ENCODE measurements at regions not wholly inside any gene's neighbourhood (a gene's known extent, or its start where the extent isn't known, plus 50 kb on each side); places are given as distances from the start of the nearest gene placed in this dataset.
"Not testable (repeated sequence)": the region's sequence is repeated elsewhere in the genome, so short reads cannot be mapped to it uniquely, and the experiment has no call there.

GRCh38 chr11:57047610-57048009 is 58.9 kb downstream of the OR5AK2 start:
- no peak for DNase-seq

- no peak for DNase-seq
Observed at GRCh38 chr11:57049749-57050148, 61.0 kb downstream of the OR5AK2 start.

DNA sequence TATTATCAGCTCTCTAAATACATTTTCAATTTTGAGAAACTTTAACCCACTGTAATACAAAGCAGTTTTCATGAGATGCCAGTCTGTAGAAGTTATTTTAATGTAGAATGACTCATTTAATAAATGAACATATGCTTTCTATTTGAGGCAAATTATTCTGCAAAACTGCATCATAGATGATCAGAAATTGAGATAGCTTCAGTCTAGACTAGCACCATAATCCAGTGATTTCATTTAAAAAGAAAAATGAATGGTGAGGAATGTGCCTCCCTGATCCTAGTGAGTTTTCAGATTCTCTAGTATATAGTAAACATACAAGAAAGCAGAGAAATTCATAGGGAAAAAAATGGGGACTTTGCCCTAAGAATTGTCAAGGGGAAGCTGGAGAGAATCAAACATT is 66.1 kb downstream of the OR5AK2 start:
- DNase-seq = no peak

DNA sequence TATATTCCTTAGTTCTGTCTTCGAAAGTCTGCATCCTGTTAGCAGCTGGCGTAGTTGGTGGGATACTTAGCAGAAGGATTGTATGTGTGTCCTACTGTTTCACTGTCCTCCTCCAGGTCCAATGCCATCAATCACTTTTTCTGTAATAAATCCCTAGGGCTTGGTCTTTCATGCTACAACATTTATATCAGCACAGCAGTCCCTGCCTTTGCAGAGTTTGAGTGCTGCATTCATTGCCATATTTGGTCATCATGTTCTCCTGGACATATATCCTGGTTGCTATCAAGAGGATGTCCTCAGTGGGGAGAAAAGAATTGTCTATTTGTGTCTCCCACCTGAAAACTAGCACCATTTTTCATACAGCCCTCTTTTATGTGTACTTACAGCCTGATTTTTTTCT is 67.0 kb downstream of the OR5AK2 start:
- DNase-seq = no peak

DNA sequence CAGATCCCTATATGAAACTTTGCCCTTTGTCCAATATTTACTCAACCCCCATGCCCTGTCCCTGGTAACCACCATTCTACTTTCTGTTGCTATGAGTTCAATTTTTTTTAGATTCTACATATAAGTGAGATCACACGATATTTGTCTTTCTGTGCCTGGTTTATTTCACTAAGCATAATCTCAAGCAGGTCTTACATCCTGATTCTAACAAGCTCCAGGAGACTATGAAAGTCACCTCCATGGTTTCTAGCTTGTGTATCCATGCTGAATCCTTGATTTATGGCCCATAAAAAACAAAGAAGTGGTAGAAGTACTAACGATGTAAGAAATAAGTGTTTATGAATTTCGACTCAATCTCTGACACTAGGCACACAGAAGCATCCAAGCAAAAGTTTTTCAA is 68.0 kb downstream of the OR5AK2 start:
- no peak for DNase-seq

- no peak for DNase-seq
Observed at GRCh38 chr11:57057561-57057960, 68.8 kb downstream of the OR5AK2 start.

DNA sequence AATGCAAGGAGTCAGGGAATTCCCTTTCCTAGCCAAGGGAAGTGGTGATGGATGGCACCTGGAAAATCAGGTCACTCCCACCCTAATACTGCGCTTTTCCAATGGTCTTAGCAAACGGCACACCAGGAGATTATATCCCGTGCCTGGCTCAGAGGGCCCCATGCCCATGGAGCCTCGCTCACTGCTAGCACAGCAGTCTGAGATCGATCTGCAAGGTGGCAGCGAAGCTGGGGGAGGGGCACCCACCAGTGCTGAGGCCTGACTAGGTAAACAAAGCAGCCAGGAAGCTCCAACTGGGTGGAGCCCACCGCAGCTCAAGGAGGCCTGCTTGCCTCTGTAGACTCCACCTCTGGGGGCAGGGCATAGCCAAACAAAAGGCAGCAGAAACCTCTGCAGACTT is 74.2 kb downstream of the OR5AK2 start:
- not testable (repeated sequence) for DNase-seq

DNA sequence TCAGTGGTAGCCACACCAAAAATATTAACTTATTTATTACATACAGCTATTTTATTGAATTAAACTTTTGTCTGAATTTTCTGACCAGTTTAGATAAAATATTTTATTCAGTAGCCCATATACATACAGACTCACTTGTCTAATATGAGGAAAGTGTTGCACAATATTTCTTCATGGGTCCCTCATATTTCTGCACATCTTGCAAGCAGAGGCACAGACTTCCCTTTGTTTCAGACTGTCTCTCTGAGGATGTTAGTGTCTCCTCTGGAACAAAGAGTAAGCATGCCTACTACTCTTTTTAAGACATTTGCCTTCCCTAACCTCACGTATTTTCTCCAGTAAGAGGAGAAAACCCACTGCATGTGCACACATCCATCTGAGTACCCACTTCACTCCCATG is 81.2 kb downstream of the OR5AK2 start:
- DNase-seq = no peak

DNA sequence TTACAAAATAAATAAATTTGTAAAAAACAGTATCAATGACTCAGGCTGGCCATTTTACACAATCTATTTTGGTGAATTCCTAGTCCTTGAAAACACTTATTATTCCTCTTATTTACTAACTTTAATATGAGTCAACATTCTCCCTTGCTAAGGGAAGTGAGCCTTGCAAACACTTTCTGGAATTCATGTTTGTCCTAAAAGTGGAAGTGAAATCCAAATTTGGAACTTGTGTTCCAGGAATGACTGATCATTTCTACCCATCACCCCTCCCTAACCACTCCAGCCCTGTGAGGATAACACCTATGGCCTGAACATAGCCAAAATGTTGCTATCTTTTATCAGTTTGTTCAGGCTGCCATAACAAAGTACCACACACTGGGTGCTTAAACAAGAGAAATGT is 83.1 kb downstream of the OR5AK2 start:
- no peak for DNase-seq

- DNase-seq = no peak
Observed at GRCh38 chr11:57072640-57073039, 83.9 kb downstream of the OR5AK2 start.

DNA sequence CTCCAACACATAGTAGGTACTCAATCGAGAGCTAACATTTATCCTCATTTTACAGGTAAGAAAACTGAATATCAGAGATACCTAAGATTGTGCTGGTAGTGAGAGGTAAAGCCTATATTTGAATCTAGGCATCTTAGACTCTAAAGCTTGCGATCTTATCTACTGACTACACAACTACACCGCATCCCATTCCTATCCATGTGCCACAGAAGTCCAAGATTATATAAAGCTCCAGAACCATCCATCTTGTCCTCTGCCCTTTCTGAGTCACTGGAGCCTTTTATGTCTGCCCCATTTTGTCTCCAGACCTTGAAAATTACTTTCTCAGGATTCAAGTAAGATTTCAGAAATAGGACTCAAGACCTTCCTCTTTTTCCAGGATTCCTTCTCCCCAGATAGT is 84.4 kb downstream of the OR5AK2 start:
- DNase-seq = no peak

DNA sequence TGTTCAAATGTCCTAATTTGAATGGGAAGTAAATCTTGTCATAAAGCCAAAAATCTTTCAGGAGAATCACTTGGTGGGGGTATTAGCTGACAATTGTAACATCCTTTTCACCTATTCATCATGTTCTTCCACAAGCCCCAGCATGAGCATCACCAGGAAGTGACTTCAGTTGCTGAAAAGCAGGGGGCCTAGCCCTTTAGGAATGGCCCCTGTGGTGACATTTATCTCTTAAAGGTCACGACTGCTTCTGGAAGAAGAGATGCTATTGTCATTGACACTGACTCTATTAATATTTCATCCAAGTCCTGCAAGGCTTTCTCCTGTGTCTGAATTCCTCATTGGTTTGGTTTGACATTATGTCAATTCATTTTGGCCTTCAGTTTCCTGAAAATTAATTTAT is 92.6 kb downstream of the OR5AK2 start:
- DNase-seq = no peak

DNA sequence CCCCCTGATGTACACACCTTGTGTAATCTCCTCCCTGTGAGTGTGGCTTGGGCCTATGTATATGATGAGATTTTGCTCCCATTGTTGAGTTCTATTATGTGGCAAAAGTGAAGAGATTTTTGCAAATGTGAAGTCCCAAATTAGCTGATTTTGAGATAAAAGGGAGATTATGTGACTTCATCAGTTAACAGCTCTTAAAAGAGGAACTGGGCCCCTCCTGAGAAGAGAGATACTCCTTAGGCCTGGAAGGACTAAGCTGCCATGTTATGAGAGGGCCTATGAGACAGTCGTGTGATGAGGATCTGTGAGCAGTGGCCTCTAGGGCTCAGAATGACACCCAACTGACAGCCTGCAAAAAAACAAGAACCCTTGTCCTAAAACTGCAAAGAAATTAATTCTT is 93.4 kb downstream of the OR5AK2 start:
- no peak for DNase-seq

DNA sequence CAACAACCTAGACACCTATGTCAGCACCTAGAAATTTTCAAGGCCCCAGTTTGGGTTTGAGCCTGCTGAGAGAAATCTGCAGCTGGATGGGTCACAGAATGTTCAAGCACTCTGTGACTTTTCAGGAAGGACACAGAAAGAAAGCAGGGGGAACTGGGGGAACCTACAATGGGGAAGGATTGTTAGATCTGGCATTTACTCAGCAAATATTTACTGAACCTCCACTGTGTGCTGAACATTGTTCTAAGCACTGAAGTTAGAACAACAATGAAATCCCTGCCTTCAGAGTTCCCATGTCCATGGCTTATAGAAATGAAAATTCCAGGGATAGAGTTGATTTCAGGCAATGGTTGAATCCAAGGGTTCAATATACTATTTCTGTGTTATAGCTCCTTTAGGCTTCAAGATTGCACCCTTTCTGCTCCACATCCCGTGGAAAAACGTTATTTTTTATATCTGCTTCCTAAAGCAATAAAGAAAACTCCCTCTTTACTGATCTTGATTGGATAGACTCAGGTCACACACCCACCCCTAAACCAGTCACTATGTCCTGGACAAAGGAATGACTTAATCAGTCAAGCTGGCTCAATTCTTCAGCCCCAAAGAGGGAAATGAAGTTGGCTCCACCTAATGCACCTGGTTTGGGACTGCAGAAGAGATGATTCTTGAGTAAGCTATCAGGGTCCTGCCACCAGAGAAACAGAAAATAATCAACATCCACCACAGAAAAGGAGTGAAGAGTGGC is 95.1 kb downstream of the OR5AK2 start:
- DNase-seq = no peak

DNA sequence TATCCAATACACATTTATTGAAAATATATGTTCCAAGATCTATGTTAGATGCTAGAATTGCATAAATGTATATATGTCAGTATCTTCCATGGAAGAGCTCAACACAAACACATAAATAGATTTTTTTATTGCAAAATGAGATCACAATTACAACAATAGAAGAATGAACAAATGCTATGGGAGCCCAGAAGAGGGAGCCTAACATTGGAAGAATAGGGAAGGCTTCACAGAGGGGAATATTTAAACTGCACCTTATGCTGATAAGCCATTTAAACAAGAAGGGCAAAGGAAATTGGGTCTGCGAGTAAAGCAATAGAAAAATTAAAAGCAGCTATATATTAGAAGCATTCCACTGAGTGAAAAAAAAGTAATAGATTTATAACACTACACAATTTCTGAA is 96.1 kb upstream of the LRRC55 start:
- DNase-seq = no peak

- no peak for DNase-seq
Observed at GRCh38 chr11:57087991-57088390, 93.8 kb upstream of the LRRC55 start.

DNA sequence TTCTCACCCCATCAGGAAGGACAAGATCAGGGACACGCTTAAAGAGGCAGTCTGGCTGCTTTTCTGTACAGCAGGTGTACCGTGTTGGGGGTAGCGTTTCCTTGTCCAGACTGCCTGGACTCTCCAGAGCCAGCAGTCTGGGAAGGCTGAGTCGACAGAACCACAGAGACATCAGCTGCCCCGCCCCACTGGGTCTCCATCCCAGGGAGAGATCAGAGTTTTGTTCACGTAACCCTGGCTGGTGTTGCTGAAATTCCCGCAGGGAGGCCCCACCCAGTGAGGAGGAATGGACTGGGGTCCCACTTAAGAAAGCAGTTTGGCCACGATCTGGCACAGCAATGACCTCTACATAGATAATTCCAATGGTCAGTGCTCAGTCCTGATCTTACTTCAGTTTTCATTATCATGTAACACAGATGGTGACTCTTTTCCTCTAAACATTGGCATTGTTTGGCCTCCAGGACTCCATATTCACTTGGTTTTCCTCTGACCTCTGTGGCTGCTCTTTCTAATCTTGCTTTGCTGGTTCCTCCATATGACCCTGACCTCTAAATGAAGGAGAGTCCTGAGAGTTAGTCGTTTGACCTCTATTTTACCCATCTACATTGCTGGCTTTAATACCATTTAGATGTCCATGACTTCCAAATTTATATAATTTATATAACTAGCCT is 89.6 kb upstream of the LRRC55 start:
- DNase-seq = no peak

DNA sequence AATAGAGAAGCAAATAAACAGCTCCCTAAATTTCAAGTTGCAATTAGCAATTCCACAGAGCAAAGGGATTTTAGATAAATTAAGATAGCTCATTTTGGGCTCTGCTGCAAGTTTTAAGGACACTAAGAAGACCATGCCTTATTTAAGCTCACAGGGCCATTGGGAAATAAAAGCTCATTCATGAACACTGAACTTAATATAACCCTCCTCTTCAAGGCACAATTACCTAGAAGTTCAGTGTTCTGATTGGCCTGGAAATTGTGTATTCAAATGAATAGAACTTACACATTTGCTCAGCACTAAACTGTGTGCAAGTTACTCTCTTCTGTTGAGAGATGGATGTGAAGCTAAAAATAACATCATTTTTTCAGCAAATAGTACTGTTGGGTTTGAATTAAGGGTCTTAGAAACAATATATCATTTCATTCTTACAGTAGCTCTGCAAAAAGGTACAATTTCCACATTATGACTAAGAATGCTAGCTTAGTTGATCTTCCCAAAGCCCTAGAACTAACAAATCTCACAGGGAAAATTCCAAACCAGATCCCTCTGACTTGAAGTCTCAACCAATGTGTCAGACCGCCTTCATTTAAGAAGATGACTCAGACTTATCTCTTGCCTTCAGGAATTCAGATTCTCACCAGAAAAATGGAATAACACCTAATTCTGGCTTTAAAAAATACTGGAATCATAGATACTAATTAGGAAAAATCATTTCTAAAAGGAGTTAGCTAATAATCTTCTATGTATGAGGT is 87.4 kb upstream of the LRRC55 start:
- DNase-seq = no peak

GRCh38 chr11:57095417-57095816 is 86.3 kb upstream of the LRRC55 start:
- no peak for DNase-seq

- no peak for DNase-seq
Observed at GRCh38 chr11:57095896-57096295, 85.9 kb upstream of the LRRC55 start.

DNA sequence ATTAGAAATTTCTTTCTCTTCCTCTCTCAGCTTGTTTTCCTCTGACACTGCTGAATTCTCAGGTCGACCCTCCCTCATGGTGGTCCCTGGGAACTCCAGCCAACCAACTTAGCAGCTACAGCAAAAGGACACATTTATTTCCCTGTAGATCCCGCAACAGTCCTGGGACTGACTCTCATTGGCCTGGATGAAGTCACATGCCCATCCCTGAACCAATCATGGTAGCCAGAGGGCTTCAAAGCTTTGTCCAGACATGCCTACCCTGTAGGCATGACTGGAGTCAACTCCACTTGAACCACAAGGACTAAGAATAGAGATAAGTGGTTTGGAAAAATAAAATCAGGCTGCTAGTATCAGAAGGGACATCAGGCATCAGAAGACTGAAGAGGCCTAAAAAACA is 84.6 kb upstream of the LRRC55 start:
- DNase-seq = no peak

- DNase-seq = no peak
Observed at GRCh38 chr11:57098191-57098590, 83.6 kb upstream of the LRRC55 start.

DNA sequence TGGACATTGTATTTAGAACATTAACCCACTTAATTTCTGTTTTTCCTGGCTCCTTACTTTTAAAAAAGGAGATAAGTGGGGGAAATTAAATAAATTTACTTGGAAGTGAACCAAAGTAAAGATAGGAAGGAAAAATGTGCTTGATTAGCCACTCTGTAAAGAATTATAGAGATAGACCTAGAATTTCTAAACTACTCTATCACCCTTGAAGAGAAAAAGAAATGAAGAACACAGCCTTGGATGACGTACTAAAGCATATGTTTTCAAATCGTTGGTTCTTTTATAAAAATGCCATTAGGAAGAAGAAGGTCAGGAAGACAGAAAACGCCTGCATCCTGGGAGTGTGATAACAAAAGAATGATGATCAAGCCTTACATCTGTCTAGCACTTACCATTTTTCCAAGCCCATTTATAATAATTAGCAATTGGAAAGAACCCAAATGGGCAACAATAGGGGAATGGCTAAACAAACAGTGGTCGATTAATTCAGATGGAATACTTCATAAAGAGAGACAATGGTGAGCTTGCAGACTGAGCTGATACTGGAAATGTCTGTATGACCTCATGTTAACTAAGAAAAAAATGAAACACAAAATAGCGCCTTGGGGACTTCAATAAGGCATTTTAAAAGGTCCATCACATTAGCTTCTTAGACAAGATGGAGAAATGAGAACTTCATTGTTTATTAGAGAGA is 81.0 kb upstream of the LRRC55 start:
- DNase-seq = no peak
